RWPE2 (cell line): ENCODE measurements at regions not wholly inside any gene's neighbourhood (a gene's known extent, or its start where the extent isn't known, plus 50 kb on each side); places are given as distances from the start of the nearest gene placed in this dataset.
"Not testable (repeated sequence)": the region's sequence is repeated elsewhere in the genome, so short reads cannot be mapped to it uniquely, and the experiment has no call there.

Experiments used
- ATAC-seq: fragments of 200-7000 bp; cut with Tn5 transposase; 3 replicates; pipeline ENCODE4 v1.9.1; 2021; ENCODE audit warnings: low read depth
- DNase-seq: peaks from one replicate; pipeline ENCODE4 v3.0.0-alpha.2; 2020; ENCODE audit warnings: low spot score
- H3K27ac ChIP-seq: fragments of 450-650 bp; 2 replicates; pipeline ENCODE4 v1.5.1; 2017; ENCODE audit warnings: mild to moderate bottlenecking; ENCODE audit not compliant: poor library complexity, severe bottlenecking
- H3K27me3 ChIP-seq: fragments of 250-450 bp; sonication (Bioruptor Pico); 2 replicates; pipeline ENCODE4 v1.5.1; 2021; ENCODE audit warnings: mild to moderate bottlenecking, moderate library complexity; ENCODE audit not compliant: insufficient read depth, poor library complexity, severe bottlenecking
- H3K36me3 ChIP-seq: fragments of 250-450 bp; sonication (Bioruptor Pico); 2 replicates; pipeline ENCODE4 v1.5.1; 2020; ENCODE audit warnings: low read depth, mild to moderate bottlenecking, moderate library complexity
- H3K4me1 ChIP-seq: fragments of 250-450 bp; sonication (Bioruptor Pico); 2 replicates; pipeline ENCODE4 v1.5.1; 2021; ENCODE audit warnings: mild to moderate bottlenecking, moderate library complexity; ENCODE audit not compliant: insufficient read depth, poor library complexity, severe bottlenecking
- H3K4me3 ChIP-seq: fragments of 250-450 bp; sonication (Bioruptor Pico); 2 replicates; pipeline ENCODE4 v1.5.1; 2021; ENCODE audit warnings: mild to moderate bottlenecking, moderate library complexity; ENCODE audit not compliant: severe bottlenecking
- H3K9me3 ChIP-seq: fragments of 250-450 bp; sonication (Bioruptor Pico); 2 replicates; pipeline ENCODE4 v1.5.1; 2021; ENCODE audit warnings: mild to moderate bottlenecking, moderate library complexity; ENCODE audit not compliant: severe bottlenecking

GRCh38 chr1:121003230-121003629 is 113.7 kb downstream of the PPIAL4A start:
- not testable (repeated sequence) for DNase-seq, H3K9me3 ChIP-seq, H3K27ac ChIP-seq, H3K36me3 ChIP-seq, ATAC-seq, H3K4me3 ChIP-seq, H3K27me3 ChIP-seq, H3K4me1 ChIP-seq

GRCh38 chr1:121006826-121007225 is 117.3 kb downstream of the PPIAL4A start:
- DNase-seq, H3K4me1 ChIP-seq: not testable (repeated sequence)

GRCh38 chr1:121007755-121008154 is 118.2 kb downstream of the PPIAL4A start:
- H3K36me3 ChIP-seq, H3K27me3 ChIP-seq, H3K9me3 ChIP-seq, ATAC-seq, H3K4me3 ChIP-seq, H3K27ac ChIP-seq, H3K4me1 ChIP-seq, DNase-seq: not testable (repeated sequence)

More at GRCh38 chr1:121006826-121007225, 117.3 kb downstream of the PPIAL4A start:
- H3K27ac ChIP-seq, ATAC-seq, H3K27me3 ChIP-seq, H3K4me3 ChIP-seq, H3K36me3 ChIP-seq, H3K9me3 ChIP-seq: not testable (repeated sequence)

- H3K36me3 ChIP-seq, H3K27ac ChIP-seq, H3K27me3 ChIP-seq, DNase-seq, H3K4me1 ChIP-seq, H3K9me3 ChIP-seq: not testable (repeated sequence)
- ATAC-seq = peak; percentile 68
- H3K4me3 ChIP-seq = peak overlapping the region; percentile 13
These were observed 119.1 kb downstream of the PPIAL4A start for GRCh38 chr1:121008512-121009215.

GRCh38 chr1:121009216-121010057 is 119.9 kb downstream of the PPIAL4A start:
- not testable (repeated sequence) for H3K36me3 ChIP-seq, H3K9me3 ChIP-seq, H3K27ac ChIP-seq, H3K4me1 ChIP-seq, H3K27me3 ChIP-seq, DNase-seq
- peak overlapping the region; percentile 13 for H3K4me3 ChIP-seq
- peak; percentile 41; the same call in 2 of the 3 replicates for ATAC-seq

GRCh38 chr1:121010141-121010540 is 120.6 kb downstream of the PPIAL4A start:
- not testable (repeated sequence) for H3K27ac ChIP-seq, H3K9me3 ChIP-seq, H3K4me1 ChIP-seq

GRCh38 chr1:121013181-121013580 is 123.6 kb downstream of the PPIAL4A start:
- not testable (repeated sequence) for H3K4me3 ChIP-seq, ATAC-seq

More at GRCh38 chr1:121010141-121010540, 120.6 kb downstream of the PPIAL4A start:
- ATAC-seq, H3K27me3 ChIP-seq, DNase-seq, H3K36me3 ChIP-seq, H3K4me3 ChIP-seq: not testable (repeated sequence)

GRCh38 chr1:121016182-121017028 is 126.8 kb downstream of the PPIAL4A start:
- not testable (repeated sequence) for H3K27ac ChIP-seq, H3K4me3 ChIP-seq, H3K9me3 ChIP-seq, H3K27me3 ChIP-seq, H3K4me1 ChIP-seq, DNase-seq, H3K36me3 ChIP-seq
- ATAC-seq = peak; percentile 88

More at GRCh38 chr1:121013181-121013580, 123.6 kb downstream of the PPIAL4A start:
- not testable (repeated sequence) for H3K27me3 ChIP-seq, H3K36me3 ChIP-seq, H3K27ac ChIP-seq, H3K4me1 ChIP-seq, DNase-seq, H3K9me3 ChIP-seq

GRCh38 chr1:121019715-121020349 is 130.3 kb downstream of the PPIAL4A start:
- H3K4me3 ChIP-seq, H3K27ac ChIP-seq, H3K4me1 ChIP-seq, DNase-seq, H3K36me3 ChIP-seq, H3K9me3 ChIP-seq, H3K27me3 ChIP-seq: not testable (repeated sequence)
- ATAC-seq = 0 out of 3 replicates have a peak, but pooled peaks have one; percentile 31

GRCh38 chr1:121020350-121021236 is 131.0 kb downstream of the PPIAL4A start:
- peak overlapping the region; percentile 39 for H3K4me3 ChIP-seq
- not testable (repeated sequence) for H3K27ac ChIP-seq, H3K4me1 ChIP-seq, DNase-seq, H3K27me3 ChIP-seq, H3K9me3 ChIP-seq, H3K36me3 ChIP-seq
- peak; percentile 32; the same call in 1 of the 3 replicates for ATAC-seq
